T-helper 1 cell (primary cell): ENCODE measurements at regions not wholly inside any gene's neighbourhood (a gene's known extent, or its start where the extent isn't known, plus 50 kb on each side); places are given as distances from the start of the nearest gene placed in this dataset.

Experiments
- DNase-seq, 5 donors: peaks; one replicate each; pipeline ENCODE4 v3.0.0-alpha.2; 2012 to 2020

GRCh38 chr2:128970332-128971116 is 651.9 kb upstream of the HS6ST1 start:
- DNase-seq = no peak

GRCh38 chr2:128973566-128973965 is 654.9 kb upstream of the HS6ST1 start:
- DNase-seq = no peak

GRCh38 chr2:128978212-128978611 is 659.5 kb upstream of the HS6ST1 start:
- no peak for DNase-seq

GRCh38 chr2:128979182-128979581 is 660.5 kb upstream of the HS6ST1 start:
- no peak for DNase-seq

- DNase-seq = no peak
Observed at GRCh38 chr2:128980475-128980874, 661.8 kb upstream of the HS6ST1 start.

- no peak for DNase-seq
Observed at GRCh38 chr2:128981353-128981752, 662.7 kb upstream of the HS6ST1 start.

GRCh38 chr2:128982001-128982400 is 663.3 kb upstream of the HS6ST1 start:
- DNase-seq = no peak

GRCh38 chr2:128982670-128983069 is 664.0 kb upstream of the HS6ST1 start:
- DNase-seq = no peak

- no peak for DNase-seq
Observed at GRCh38 chr2:128983094-128983493, 664.4 kb upstream of the HS6ST1 start.

- no peak for DNase-seq
Observed at GRCh38 chr2:128984081-128984480, 665.4 kb upstream of the HS6ST1 start.

DNA sequence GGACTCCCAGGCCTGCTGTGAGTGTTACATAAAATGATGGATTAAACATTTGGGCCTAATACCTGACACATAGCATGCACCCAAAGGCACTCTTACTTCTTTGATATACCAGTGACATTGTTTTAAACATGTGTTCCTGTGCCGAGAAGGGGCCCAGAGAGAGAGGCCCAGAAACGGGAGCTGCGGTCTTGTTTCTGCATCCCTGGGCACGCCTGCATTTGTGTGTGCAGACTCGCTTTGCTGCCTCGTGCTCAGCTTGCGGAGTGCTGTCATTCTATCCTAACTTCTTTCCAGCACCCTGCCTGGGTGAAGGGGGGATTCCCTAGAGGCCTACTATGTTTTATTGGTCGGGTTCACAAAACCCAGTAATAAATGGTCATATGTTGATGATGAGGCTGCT is 666.2 kb upstream of the HS6ST1 start:
- no peak for DNase-seq

GRCh38 chr2:128986026-128986715 is 667.5 kb upstream of the HS6ST1 start:
- no peak for DNase-seq

GRCh38 chr2:128986867-128987268 is 668.2 kb upstream of the HS6ST1 start:
- DNase-seq = no peak

DNA sequence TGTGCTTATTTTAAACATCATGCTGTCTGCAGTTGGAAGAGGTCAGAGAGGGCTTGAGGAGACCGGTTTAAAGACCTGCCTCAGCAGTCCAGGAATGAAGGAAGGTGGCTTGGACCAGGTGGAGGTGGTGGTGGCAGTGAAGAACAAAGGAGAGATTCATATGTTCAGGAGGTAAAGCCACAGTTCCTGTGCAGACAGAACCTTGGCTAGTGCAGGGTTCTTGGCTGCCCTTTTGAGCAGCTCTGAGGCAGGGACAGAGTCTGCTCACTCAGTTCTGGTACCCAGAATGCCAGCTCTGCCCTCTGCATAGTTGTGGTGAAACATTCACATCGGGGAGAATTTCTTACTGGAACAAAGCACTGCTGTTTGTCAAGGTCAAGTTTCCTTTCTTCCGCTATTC is 669.7 kb upstream of the HS6ST1 start:
- DNase-seq = no peak

DNA sequence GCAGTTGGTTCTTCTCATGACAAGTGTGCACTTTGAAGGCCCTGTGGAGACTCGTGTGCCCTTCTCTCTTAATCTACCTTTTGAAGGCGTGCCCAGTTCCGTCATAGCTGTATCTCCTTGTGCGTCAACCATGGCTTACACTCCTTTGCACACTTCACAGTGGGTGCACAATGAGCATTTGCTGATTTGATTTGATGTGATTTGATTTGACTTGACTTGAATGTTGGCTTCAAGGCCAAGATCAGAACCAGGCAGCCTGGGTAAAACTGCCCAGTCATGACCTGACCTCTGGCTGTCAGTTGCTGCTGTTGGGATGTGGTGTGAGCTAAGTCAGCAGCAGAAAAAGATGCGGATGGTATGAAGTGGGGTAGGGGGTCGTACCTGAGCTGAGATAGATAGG is 670.3 kb upstream of the HS6ST1 start:
- no peak for DNase-seq

- no peak for DNase-seq
Observed at GRCh38 chr2:128995086-128995485, 676.4 kb upstream of the HS6ST1 start.

DNA sequence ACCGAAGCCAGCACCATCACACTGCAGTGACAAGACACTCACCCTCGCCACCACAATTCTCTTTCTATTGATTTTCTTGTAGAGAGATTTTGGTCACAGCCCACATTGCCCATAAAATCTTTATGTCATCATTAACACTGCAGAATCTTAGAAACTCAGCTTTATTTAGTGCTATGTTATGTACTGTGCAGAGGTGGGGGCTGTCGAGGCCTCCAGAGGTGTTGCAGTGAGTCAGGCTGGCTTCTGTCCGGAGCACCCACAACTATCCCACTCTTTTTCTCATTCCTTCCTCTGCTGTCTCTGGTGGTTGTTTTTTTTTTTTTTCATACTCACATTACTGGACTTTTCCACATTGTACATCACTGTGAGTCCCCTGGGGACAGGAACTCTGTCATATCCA is 677.4 kb upstream of the HS6ST1 start:
- no peak for DNase-seq

DNA sequence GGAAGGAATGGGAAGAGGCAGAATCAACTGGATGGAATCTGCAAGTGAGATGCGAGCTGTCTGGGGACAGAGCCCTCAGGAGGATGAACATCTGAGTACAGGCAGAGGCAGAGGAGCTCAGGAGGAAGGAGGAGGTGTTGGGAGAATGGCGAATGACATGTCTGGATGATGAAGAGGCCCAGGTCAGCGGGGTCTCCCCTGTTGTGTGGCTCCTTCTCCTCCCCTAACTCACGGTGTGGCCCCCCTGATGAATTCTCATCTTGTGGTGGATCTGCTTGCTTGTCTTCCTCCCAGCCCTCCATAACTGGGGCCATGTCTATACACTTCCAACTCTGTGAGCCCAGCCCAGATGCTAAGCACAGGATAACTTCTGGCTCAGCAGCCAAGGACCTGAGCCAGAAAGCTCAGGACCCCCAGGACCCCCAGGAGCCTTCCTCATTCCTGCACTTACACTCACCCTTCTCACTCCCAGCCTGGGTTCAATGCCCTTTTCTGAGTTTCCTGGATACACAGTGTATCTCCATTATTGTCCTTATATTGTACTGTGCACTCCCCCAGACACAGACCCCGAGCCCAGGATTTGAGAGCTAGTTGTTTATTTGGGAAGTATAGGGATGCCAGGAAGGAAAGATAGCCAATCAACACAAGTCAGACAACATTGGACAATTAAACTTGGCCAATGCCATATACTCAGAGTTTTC is 678.6 kb upstream of the HS6ST1 start:
- no peak for DNase-seq

GRCh38 chr2:129001926-129002325 is 683.3 kb upstream of the HS6ST1 start:
- no peak for DNase-seq

GRCh38 chr2:129002751-129003150 is 684.1 kb upstream of the HS6ST1 start:
- no peak for DNase-seq

GRCh38 chr2:129004485-129004884 is 685.8 kb upstream of the HS6ST1 start:
- DNase-seq = no peak

GRCh38 chr2:129004940-129005490 is 686.3 kb upstream of the HS6ST1 start:
- no peak for DNase-seq

GRCh38 chr2:129006135-129006886 is 687.6 kb upstream of the HS6ST1 start:
- DNase-seq = no peak
